ENCODE measurements at regions not wholly inside any gene's neighbourhood (a gene's known extent, or its start where the extent isn't known, plus 50 kb on each side); places are given as distances from the start of the nearest gene placed in this dataset.

- no peak overlapping the region for H3K4me3 ChIP-seq (ENCODE audit: low read depth, low read length)
- no peak for TF ChIP-seq CTCF (IDR thresholded peaks at IDR 0.05; ENCODE audit: low read depth, low read length, missing control alignments)
- DNase-seq (ENCODE audit: low read depth), result no peak
Measured at GRCh38 chr16:26189536-26189935, 497.8 kb downstream of the HS3ST4 start.

- H3K4me3 ChIP-seq (ENCODE audit: low read depth, low read length), result no peak overlapping the region
- TF ChIP-seq CTCF (IDR thresholded peaks at IDR 0.05; ENCODE audit: low read depth, low read length, missing control alignments), result no peak
- no peak for DNase-seq (ENCODE audit: low read depth)
Measured at GRCh38 chr16:26194526-26194925, 502.8 kb downstream of the HS3ST4 start.

GRCh38 chr16:26195225-26195624 is 503.5 kb downstream of the HS3ST4 start:
- no peak for TF ChIP-seq CTCF (IDR thresholded peaks at IDR 0.05; ENCODE audit: low read depth, low read length, missing control alignments)
- no peak overlapping the region for H3K4me3 ChIP-seq (ENCODE audit: low read depth, low read length)

GRCh38 chr16:26196310-26196709 is 504.6 kb downstream of the HS3ST4 start:
- TF ChIP-seq CTCF (IDR thresholded peaks at IDR 0.05; ENCODE audit: low read depth, low read length, missing control alignments), result no peak
- no peak overlapping the region for H3K4me3 ChIP-seq (ENCODE audit: low read depth, low read length)
- no peak for DNase-seq (ENCODE audit: low read depth)

More at GRCh38 chr16:26195225-26195624, 503.5 kb downstream of the HS3ST4 start:
- DNase-seq (ENCODE audit: low read depth), result no peak

GRCh38 chr16:26196802-26197201 is 505.0 kb downstream of the HS3ST4 start:
- no peak for TF ChIP-seq CTCF (IDR thresholded peaks at IDR 0.05; ENCODE audit: low read depth, low read length, missing control alignments)
- DNase-seq (ENCODE audit: low read depth), result no peak
- H3K4me3 ChIP-seq (ENCODE audit: low read depth, low read length), result no peak overlapping the region

- TF ChIP-seq CTCF (IDR thresholded peaks at IDR 0.05; ENCODE audit: low read depth, low read length, missing control alignments), result no peak
- DNase-seq (ENCODE audit: low read depth), result no peak
- no peak overlapping the region for H3K4me3 ChIP-seq (ENCODE audit: low read depth, low read length)
Measured at GRCh38 chr16:26197707-26198106, 505.9 kb downstream of the HS3ST4 start.

- no peak for DNase-seq (ENCODE audit: low read depth)
- H3K4me3 ChIP-seq (ENCODE audit: low read depth, low read length), result no peak overlapping the region
- no peak for TF ChIP-seq CTCF (IDR thresholded peaks at IDR 0.05; ENCODE audit: low read depth, low read length, missing control alignments)
Measured at GRCh38 chr16:26198221-26198620, 506.5 kb downstream of the HS3ST4 start.

Measured in GM12864 (cell line).